Nephron (organoid): ENCODE measurements at regions not wholly inside any gene's neighbourhood (a gene's known extent, or its start where the extent isn't known, plus 50 kb on each side); places are given as distances from the start of the nearest gene placed in this dataset.

Source experiments
- H3K27ac Mint-ChIP-seq, 3 experiments: 2 replicates each; pipeline ENCODE4 v1.8.0; 2020; ENCODE audit warnings: mixed read lengths in 3 of 3, mild to moderate bottlenecking in 2 of 3, moderate library complexity in 1 of 3
- H3K27me3 Mint-ChIP-seq: 2 replicates; pipeline ENCODE4 v1.8.0; 2021; ENCODE audit warnings: low read depth, mild to moderate bottlenecking, moderate library complexity, mixed read lengths
- H3K36me3 Mint-ChIP-seq: 2 replicates; pipeline ENCODE4 v1.8.0; 2020; ENCODE audit warnings: low read depth, mixed read lengths
- H3K4me1 Mint-ChIP-seq: 2 replicates; pipeline ENCODE4 v1.8.0; 2020; ENCODE audit warnings: mixed read lengths
- H3K4me3 Mint-ChIP-seq, 3 experiments: 2 replicates each; pipeline ENCODE4 v1.8.0; 2020; ENCODE audit warnings: mild to moderate bottlenecking in 3 of 3, mixed read lengths in 3 of 3, moderate library complexity in 2 of 3
- H3K9me3 Mint-ChIP-seq: 2 replicates; pipeline ENCODE4 v1.8.0; 2020; ENCODE audit warnings: mixed read lengths
- CTCF ChIP-seq, 3 experiments: fragments of 200-600 bp; sonication (generic); IDR thresholded peaks; one replicate each; pipeline ENCODE4 v1.5.0; 2021; ENCODE audit warnings: antibody characterized with exemption in 3 of 3; ENCODE audit not compliant: unreplicated experiment in 3 of 3

- Mint-ChIP-seq H3K27me3 (peaks cover 9% of the 10 kb centered on the region), H3K4me1 (no peaks in the 10 kb centered on the region), H3K27ac (no peak overlapping the region), H3K4me3 (no peak overlapping the region), H3K36me3 (no peaks in the 10 kb centered on the region), H3K9me3 (no peaks in the 10 kb centered on the region)
- no peak for TF ChIP-seq CTCF (IDR thresholded peaks at IDR 0.05; ENCODE audit: unreplicated experiment in 3 of 3)
Measured at GRCh38 chr16:66293932-66294331, 72.6 kb upstream of the CDH5 start.

GRCh38 chr16:66293207-66293735 is 73.2 kb upstream of the CDH5 start:
- Mint-ChIP-seq H3K4me3 (no peak overlapping the region), H3K9me3 (no peaks in the 10 kb centered on the region), H3K4me1 (no peaks in the 10 kb centered on the region), H3K27me3 (peaks cover 9% of the 10 kb centered on the region), H3K36me3 (no peaks in the 10 kb centered on the region), H3K27ac (no peak overlapping the region)
- TF ChIP-seq CTCF (IDR thresholded peaks at IDR 0.05; ENCODE audit: unreplicated experiment in 3 of 3): no peak

- no peak for TF ChIP-seq CTCF (IDR thresholded peaks at IDR 0.05; ENCODE audit: unreplicated experiment in 3 of 3)
- Mint-ChIP-seq H3K36me3 (no peaks in the 10 kb centered on the region), H3K4me3 (no peak overlapping the region), H3K9me3 (no peaks in the 10 kb centered on the region), H3K27ac (no peak overlapping the region), H3K27me3 (peaks cover 9% of the 10 kb centered on the region), H3K4me1 (no peaks in the 10 kb centered on the region)
Measured at GRCh38 chr16:66292241-66292935, 74.1 kb upstream of the CDH5 start.

- H3K4me3 Mint-ChIP-seq: no peak overlapping the region
- no peaks in the 10 kb centered on the region for H3K4me1 Mint-ChIP-seq
- H3K9me3 Mint-ChIP-seq: no peaks in the 10 kb centered on the region
- H3K27ac Mint-ChIP-seq: no peak overlapping the region
- no peaks in the 10 kb centered on the region for H3K36me3 Mint-ChIP-seq
- H3K27me3 Mint-ChIP-seq: peaks cover 4% of the 10 kb centered on the region
- no peak for TF ChIP-seq CTCF (IDR thresholded peaks at IDR 0.05; ENCODE audit: unreplicated experiment in 3 of 3)
Measured at GRCh38 chr16:66291833-66292232, 74.7 kb upstream of the CDH5 start.

GRCh38 chr16:66290431-66290830 is 76.1 kb upstream of the CDH5 start:
- H3K27me3 Mint-ChIP-seq: peaks cover 4% of the 10 kb centered on the region
- no peak for TF ChIP-seq CTCF (IDR thresholded peaks at IDR 0.05; ENCODE audit: unreplicated experiment in 3 of 3)

GRCh38 chr16:66289986-66290385 is 76.5 kb upstream of the CDH5 start:
- Mint-ChIP-seq H3K9me3 (no peaks in the 10 kb centered on the region), H3K4me3 (no peak overlapping the region), H3K36me3 (no peaks in the 10 kb centered on the region), H3K27ac (no peak overlapping the region), H3K4me1 (no peaks in the 10 kb centered on the region), H3K27me3 (peaks cover 4% of the 10 kb centered on the region)
- TF ChIP-seq CTCF (IDR thresholded peaks at IDR 0.05; ENCODE audit: unreplicated experiment in 3 of 3): no peak

More at GRCh38 chr16:66290431-66290830, 76.1 kb upstream of the CDH5 start:
- no peaks in the 10 kb centered on the region for H3K4me1 Mint-ChIP-seq
- no peaks in the 10 kb centered on the region for H3K9me3 Mint-ChIP-seq
- H3K36me3 Mint-ChIP-seq: no peaks in the 10 kb centered on the region
- no peak overlapping the region for H3K27ac Mint-ChIP-seq
- no peak overlapping the region for H3K4me3 Mint-ChIP-seq
